Memory B cell (primary cell): ENCODE measurements at regions not wholly inside any gene's neighbourhood (a gene's known extent, or its start where the extent isn't known, plus 50 kb on each side); places are given as distances from the start of the nearest gene placed in this dataset.

Experiments
- ATAC-seq: fragments of 150-1000 bp; cut with Tn5 transposase; 2 replicates; pipeline ENCODE4 v1.10.0; 2021; ENCODE audit warnings: low read depth, mild to moderate bottlenecking, moderate library complexity
- DNase-seq, 2 donors: peaks; one replicate each; pipeline ENCODE4 v3.0.0; 2022; ENCODE audit warnings: low spot score in 2 of 2
- H3K27ac Mint-ChIP-seq: one replicate; pipeline ENCODE4 v1.8.0; 2022; ENCODE audit warnings: mild to moderate bottlenecking, moderate library complexity, mixed read lengths
- H3K27me3 Mint-ChIP-seq: one replicate; pipeline ENCODE4 v1.8.0; 2022; ENCODE audit warnings: mixed read lengths
- H3K36me3 Mint-ChIP-seq: one replicate; pipeline ENCODE4 v1.8.0; 2022; ENCODE audit warnings: mild to moderate bottlenecking, mixed read lengths
- H3K4me1 Mint-ChIP-seq: one replicate; pipeline ENCODE4 v1.8.0; 2022; ENCODE audit warnings: mixed read lengths
- H3K4me3 Mint-ChIP-seq: one replicate; pipeline ENCODE4 v1.8.0; 2022; ENCODE audit warnings: mild to moderate bottlenecking, moderate library complexity, mixed read lengths
- H3K9me3 Mint-ChIP-seq: one replicate; pipeline ENCODE4 v1.8.0; 2022; ENCODE audit warnings: mixed read lengths

- Mint-ChIP-seq H3K27me3 (no peaks in the 10 kb centered on the region), H3K4me1 (no peaks in the 10 kb centered on the region), H3K9me3 (no peaks in the 10 kb centered on the region), H3K27ac (no peak overlapping the region), H3K36me3 (peaks cover 12% of the 10 kb centered on the region), H3K4me3 (no peak overlapping the region)
- DNase-seq, result no peak
- ATAC-seq, result no peak
Measured at GRCh38 chr22:26851125-26851524, 193.7 kb downstream of the MIAT start.

- H3K27me3 Mint-ChIP-seq, result no peaks in the 10 kb centered on the region
- H3K4me1 Mint-ChIP-seq, result no peaks in the 10 kb centered on the region
- H3K27ac Mint-ChIP-seq, result no peak overlapping the region
- no peaks in the 10 kb centered on the region for H3K9me3 Mint-ChIP-seq
- ATAC-seq (no peak), DNase-seq (no peak)
- peaks cover 12% of the 10 kb centered on the region for H3K36me3 Mint-ChIP-seq
- H3K4me3 Mint-ChIP-seq, result no peak overlapping the region
Measured at GRCh38 chr22:26852176-26852575, 194.8 kb downstream of the MIAT start.

- peaks cover 12% of the 10 kb centered on the region for H3K36me3 Mint-ChIP-seq
- H3K4me3 Mint-ChIP-seq, result no peak overlapping the region
- H3K27ac Mint-ChIP-seq, result no peak overlapping the region
Measured at GRCh38 chr22:26853071-26853470, 195.7 kb downstream of the MIAT start.

GRCh38 chr22:26853495-26853894 lies 196.1 kb downstream of the MIAT start:
- Mint-ChIP-seq H3K27me3 (no peaks in the 10 kb centered on the region), H3K4me1 (no peaks in the 10 kb centered on the region), H3K27ac (no peak overlapping the region), H3K36me3 (peaks cover 12% of the 10 kb centered on the region), H3K4me3 (no peak overlapping the region), H3K9me3 (no peaks in the 10 kb centered on the region)
- DNase-seq (no peak), ATAC-seq (no peak)

More at GRCh38 chr22:26853071-26853470, 195.7 kb downstream of the MIAT start:
- Mint-ChIP-seq H3K4me1 (no peaks in the 10 kb centered on the region), H3K27me3 (no peaks in the 10 kb centered on the region), H3K9me3 (no peaks in the 10 kb centered on the region)
- ATAC-seq (no peak), DNase-seq (no peak)

GRCh38 chr22:26857169-26857568 lies 199.8 kb downstream of the MIAT start:
- no peaks in the 10 kb centered on the region for H3K4me1 Mint-ChIP-seq
- H3K27ac Mint-ChIP-seq, result no peak overlapping the region
- no peak for ATAC-seq
- H3K4me3 Mint-ChIP-seq, result no peak overlapping the region
- no peak for DNase-seq
- H3K36me3 Mint-ChIP-seq, result peaks cover 13% of the 10 kb centered on the region
- no peaks in the 10 kb centered on the region for H3K27me3 Mint-ChIP-seq
- no peaks in the 10 kb centered on the region for H3K9me3 Mint-ChIP-seq

- no peak for DNase-seq
- ATAC-seq, result no peak
- H3K4me1 Mint-ChIP-seq, result no peaks in the 10 kb centered on the region
- no peaks in the 10 kb centered on the region for H3K27me3 Mint-ChIP-seq
- no peak overlapping the region for H3K4me3 Mint-ChIP-seq
- peaks cover 18% of the 10 kb centered on the region for H3K36me3 Mint-ChIP-seq
- H3K9me3 Mint-ChIP-seq, result no peaks in the 10 kb centered on the region
- no peak overlapping the region for H3K27ac Mint-ChIP-seq
Measured at GRCh38 chr22:26860301-26860700, 202.9 kb downstream of the MIAT start.

- H3K4me3 Mint-ChIP-seq, result no peak overlapping the region
- H3K4me1 Mint-ChIP-seq, result no peaks in the 10 kb centered on the region
- no peaks in the 10 kb centered on the region for H3K27me3 Mint-ChIP-seq
- no peak overlapping the region for H3K27ac Mint-ChIP-seq
- ATAC-seq, result no peak
- peaks cover 32% of the 10 kb centered on the region for H3K36me3 Mint-ChIP-seq
- no peak for DNase-seq
- H3K9me3 Mint-ChIP-seq, result peaks cover 10% of the 10 kb centered on the region
Measured at GRCh38 chr22:26865021-26865420, 207.6 kb downstream of the MIAT start.

- peaks cover 26% of the 10 kb centered on the region for H3K36me3 Mint-ChIP-seq
- no peak overlapping the region for H3K4me3 Mint-ChIP-seq
- no peak overlapping the region for H3K27ac Mint-ChIP-seq
Measured at GRCh38 chr22:26883393-26883792, 226.0 kb downstream of the MIAT start.

GRCh38 chr22:26884921-26885320 lies 227.5 kb downstream of the MIAT start:
- Mint-ChIP-seq H3K4me3 (no peak overlapping the region), H3K27me3 (no peaks in the 10 kb centered on the region), H3K9me3 (no peaks in the 10 kb centered on the region), H3K4me1 (no peaks in the 10 kb centered on the region), H3K27ac (no peak overlapping the region), H3K36me3 (peaks cover 21% of the 10 kb centered on the region)
- no peak for ATAC-seq
- DNase-seq, result no peak

More at GRCh38 chr22:26883393-26883792, 226.0 kb downstream of the MIAT start:
- no peaks in the 10 kb centered on the region for H3K4me1 Mint-ChIP-seq
- H3K27me3 Mint-ChIP-seq, result no peaks in the 10 kb centered on the region
- ATAC-seq (no peak), DNase-seq (no peak)
- H3K9me3 Mint-ChIP-seq, result no peaks in the 10 kb centered on the region

- Mint-ChIP-seq H3K36me3 (peaks cover 21% of the 10 kb centered on the region), H3K4me3 (no peak overlapping the region), H3K9me3 (no peaks in the 10 kb centered on the region), H3K4me1 (no peaks in the 10 kb centered on the region), H3K27ac (no peak overlapping the region), H3K27me3 (no peaks in the 10 kb centered on the region)
- DNase-seq (no peak), ATAC-seq (no peak)
Measured at GRCh38 chr22:26885441-26886261, 228.3 kb downstream of the MIAT start.

GRCh38 chr22:26887456-26887855 lies 230.1 kb downstream of the MIAT start:
- H3K9me3 Mint-ChIP-seq, result no peaks in the 10 kb centered on the region
- H3K4me3 Mint-ChIP-seq, result no peak overlapping the region
- peaks cover 2% of the 10 kb centered on the region for H3K4me1 Mint-ChIP-seq
- peaks cover 15% of the 10 kb centered on the region for H3K36me3 Mint-ChIP-seq
- no peak for DNase-seq
- H3K27ac Mint-ChIP-seq, result no peak overlapping the region
- no peak for ATAC-seq
- peaks cover 7% of the 10 kb centered on the region for H3K27me3 Mint-ChIP-seq

GRCh38 chr22:26887916-26888315 lies 230.5 kb downstream of the MIAT start:
- DNase-seq (no peak), ATAC-seq (no peak)
- H3K27me3 Mint-ChIP-seq, result peaks cover 9% of the 10 kb centered on the region
- no peak overlapping the region for H3K4me3 Mint-ChIP-seq
- H3K9me3 Mint-ChIP-seq, result no peaks in the 10 kb centered on the region
- H3K36me3 Mint-ChIP-seq, result peaks cover 15% of the 10 kb centered on the region
- no peak overlapping the region for H3K27ac Mint-ChIP-seq
- peaks cover 2% of the 10 kb centered on the region for H3K4me1 Mint-ChIP-seq

GRCh38 chr22:26888887-26889286 lies 231.5 kb downstream of the MIAT start:
- peaks cover 14% of the 10 kb centered on the region for H3K27me3 Mint-ChIP-seq
- H3K27ac Mint-ChIP-seq, result no peak overlapping the region
- no peak overlapping the region for H3K4me3 Mint-ChIP-seq
- no peak for ATAC-seq
- peaks cover 9% of the 10 kb centered on the region for H3K36me3 Mint-ChIP-seq
- peaks cover 2% of the 10 kb centered on the region for H3K4me1 Mint-ChIP-seq
- no peaks in the 10 kb centered on the region for H3K9me3 Mint-ChIP-seq
- no peak for DNase-seq

- DNase-seq (no peak), ATAC-seq (no peak)
- no peak overlapping the region for H3K27ac Mint-ChIP-seq
- no peak overlapping the region for H3K4me3 Mint-ChIP-seq
- H3K27me3 Mint-ChIP-seq, result peaks cover 18% of the 10 kb centered on the region
- peaks cover 2% of the 10 kb centered on the region for H3K9me3 Mint-ChIP-seq
- H3K36me3 Mint-ChIP-seq, result peaks cover 9% of the 10 kb centered on the region
- H3K4me1 Mint-ChIP-seq, result peaks cover 2% of the 10 kb centered on the region
Measured at GRCh38 chr22:26889802-26890201, 232.4 kb downstream of the MIAT start.

GRCh38 chr22:26890870-26891269 lies 233.5 kb downstream of the MIAT start:
- ATAC-seq (no peak), DNase-seq (no peak)
- Mint-ChIP-seq H3K27ac (no peak overlapping the region), H3K27me3 (peaks cover 18% of the 10 kb centered on the region), H3K36me3 (peaks cover 8% of the 10 kb centered on the region), H3K4me1 (peaks cover 2% of the 10 kb centered on the region), H3K9me3 (peaks cover 2% of the 10 kb centered on the region), H3K4me3 (no peak overlapping the region)
